Astrocyte (in vitro differentiated cells and primary cell): ENCODE measurements at regions not wholly inside any gene's neighbourhood (a gene's known extent, or its start where the extent isn't known, plus 50 kb on each side); places are given as distances from the start of the nearest gene placed in this dataset.

Source experiments
- CTCF ChIP-seq: IDR thresholded peaks from 2 replicates; pipeline ENCODE4 v1.5.1; 2011; ENCODE audit warnings: low read depth, mild to moderate bottlenecking, inconsistent platforms, low read length, moderate library complexity; ENCODE audit not compliant: insufficient read depth
- EZH2 ChIP-seq: IDR thresholded peaks from 2 replicates; pipeline ENCODE4 v1.6.1; 2012; ENCODE audit warnings: mild to moderate bottlenecking, low read length, inconsistent platforms; ENCODE audit not compliant: insufficient read depth

- TF ChIP-seq CTCF (no peak), EZH2 (no peak)
These were observed 616.2 kb downstream of the EPM2A start for GRCh38 chr6:145119081-145119480.
